ENCODE measurements at regions not wholly inside any gene's neighbourhood (a gene's known extent, or its start where the extent isn't known, plus 50 kb on each side); places are given as distances from the start of the nearest gene placed in this dataset.

DNA sequence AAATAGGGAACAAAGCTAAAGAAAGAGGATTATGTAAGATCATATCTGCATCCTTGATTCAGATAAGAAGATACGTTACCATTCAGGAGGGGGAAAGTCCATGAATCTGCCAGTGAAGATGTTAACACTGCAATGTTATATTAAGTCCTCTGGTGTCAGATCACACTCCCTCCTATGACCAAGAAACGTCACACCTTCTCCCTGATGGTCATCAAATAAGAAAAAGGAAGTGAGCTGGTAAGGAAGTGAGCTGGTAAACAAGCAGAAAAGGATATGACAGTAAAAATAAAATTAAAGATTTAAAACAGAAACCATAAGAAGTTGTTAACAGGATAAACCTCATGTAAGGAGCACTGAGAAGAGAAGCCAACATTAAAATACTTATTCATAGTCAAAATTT lies 340.2 kb downstream of the SEC23A start:
- DNase-seq (ENCODE audit: low spot score) = no peak

DNA sequence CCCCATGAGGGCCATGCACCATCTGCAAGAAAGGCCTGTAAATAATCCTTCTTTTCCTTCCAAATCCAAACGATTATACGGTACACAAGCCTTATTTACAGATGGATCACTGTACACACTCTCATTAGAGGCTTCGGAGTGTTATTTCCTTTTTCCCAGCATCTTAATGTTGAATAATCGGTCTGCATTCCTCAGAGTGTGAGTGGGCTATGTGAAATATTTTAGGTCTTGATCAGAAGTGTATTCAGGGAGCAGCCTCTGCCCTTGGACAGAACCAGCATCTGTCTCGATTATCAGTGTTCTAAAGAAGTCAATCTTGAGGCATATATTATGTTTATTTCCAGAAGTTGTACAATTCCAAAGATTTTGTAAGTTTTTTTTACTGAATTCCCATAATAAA lies 340.6 kb downstream of the SEC23A start:
- DNase-seq (ENCODE audit: low spot score) = no peak

DNA sequence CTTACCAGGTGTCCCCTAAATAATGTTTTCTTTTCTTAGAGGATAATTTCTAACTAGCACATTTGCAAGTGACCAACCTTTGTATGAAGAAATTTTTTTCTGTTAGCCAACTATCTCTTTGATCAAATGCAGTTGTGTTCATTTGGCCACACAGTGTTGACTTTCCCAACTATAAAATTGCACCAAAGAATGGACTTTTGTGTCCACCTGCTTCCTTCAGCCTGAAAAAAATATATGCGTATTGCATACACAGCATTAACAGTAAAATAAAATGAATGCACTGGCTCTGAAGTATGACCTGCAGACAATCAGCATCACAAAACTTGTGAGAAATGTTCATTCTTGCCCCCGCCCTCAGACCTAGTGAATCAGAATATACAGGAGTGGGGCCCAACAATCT lies 342.0 kb downstream of the SEC23A start:
- DNase-seq (ENCODE audit: low spot score) = no peak

DNA sequence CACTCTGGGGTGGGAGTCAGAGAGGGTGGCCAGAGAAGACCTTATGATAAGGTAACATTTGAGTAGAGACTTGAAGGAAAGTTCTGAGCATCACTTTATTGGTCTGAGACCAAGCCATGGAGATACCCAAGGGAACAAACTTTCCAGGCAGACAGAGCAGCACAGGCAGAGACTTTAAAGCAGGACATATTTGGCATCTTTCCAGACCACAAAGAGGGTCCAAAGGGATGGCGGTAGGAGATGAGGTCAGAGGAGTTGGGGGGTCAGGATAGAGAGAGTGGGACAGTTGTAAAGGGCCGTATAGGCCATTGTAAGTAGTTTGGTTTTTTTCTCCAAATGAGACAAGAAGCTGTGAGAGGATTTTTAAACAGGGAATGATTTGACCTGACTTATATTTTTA lies 344.4 kb downstream of the SEC23A start:
- DNase-seq (ENCODE audit: low spot score) = no peak

DNA sequence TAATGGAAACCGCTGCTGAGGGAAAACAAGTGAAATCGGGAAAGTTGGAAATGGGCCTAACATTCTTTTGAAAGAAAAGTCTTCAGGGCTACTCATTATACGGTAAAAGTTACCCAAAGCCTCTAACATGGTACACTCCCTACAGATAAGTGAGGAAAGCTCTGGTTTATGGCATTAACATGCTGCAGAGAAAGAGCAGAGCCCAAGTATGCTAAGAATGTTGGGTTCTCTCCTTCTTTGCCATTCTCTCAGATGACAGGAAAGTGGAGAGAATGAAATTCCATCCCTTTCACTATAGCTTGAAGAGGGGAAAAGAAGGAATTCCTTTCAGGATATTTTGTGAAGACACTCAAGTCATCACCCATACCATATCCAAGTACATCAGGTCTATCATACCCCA lies 348.0 kb downstream of the SEC23A start:
- DNase-seq (ENCODE audit: low spot score) = no peak

DNA sequence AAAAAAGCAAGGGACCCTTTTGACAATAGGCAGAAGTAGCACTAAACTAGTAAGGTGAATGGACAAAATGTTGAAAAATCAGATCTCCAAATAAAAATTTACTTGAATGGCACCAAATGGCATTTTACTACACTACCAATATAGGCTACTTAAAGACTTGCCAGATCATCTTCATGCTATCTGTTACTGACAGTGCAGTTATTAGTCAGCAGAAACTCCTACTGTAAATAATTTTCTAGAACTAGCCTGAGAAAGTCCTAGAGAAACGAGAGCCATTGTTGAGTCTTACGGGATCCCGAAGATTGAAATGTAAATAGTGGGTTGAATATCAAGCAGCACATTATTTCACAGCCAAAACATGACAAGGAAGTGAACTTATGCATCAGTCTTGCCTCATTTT lies 350.3 kb downstream of the SEC23A start:
- no peak for DNase-seq (ENCODE audit: low spot score)

DNA sequence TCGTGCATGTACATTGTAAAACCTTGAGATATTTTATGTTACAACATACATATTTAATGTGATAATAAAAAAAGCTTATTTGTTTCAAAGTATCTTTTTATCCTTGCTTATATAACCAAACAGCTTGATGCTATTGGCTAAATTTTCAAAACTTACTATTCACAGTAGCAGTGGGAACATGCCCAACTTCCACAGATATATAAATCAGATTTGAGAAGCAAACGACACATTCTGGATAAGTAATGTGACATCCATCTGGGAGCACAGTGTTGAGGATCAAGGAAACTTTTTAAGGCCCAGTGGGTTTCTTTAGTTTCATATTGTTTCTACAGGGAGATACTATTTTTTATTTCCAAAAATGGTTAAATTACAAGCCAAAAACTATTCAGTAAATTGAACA lies 350.7 kb downstream of the SEC23A start:
- no peak for DNase-seq (ENCODE audit: low spot score)

DNA sequence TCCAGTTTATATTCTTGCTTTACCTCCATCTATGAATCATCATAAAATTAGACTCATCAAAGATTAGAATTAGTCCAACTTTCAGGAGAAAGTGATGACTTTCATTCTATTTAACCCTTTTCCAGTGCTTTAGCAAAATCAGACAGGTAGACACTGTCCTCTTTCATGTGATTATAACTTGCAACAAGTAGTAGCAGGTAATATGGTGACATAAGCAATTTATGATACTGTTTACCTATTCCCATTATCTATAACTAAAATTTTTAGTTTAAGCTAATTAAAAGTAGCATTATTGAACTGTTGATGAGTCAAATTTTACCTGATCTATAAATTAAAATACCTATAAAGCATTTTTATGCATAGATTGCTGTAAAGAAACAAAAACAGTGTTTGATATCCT lies 351.6 kb downstream of the SEC23A start:
- DNase-seq (ENCODE audit: low spot score) = no peak

DNA sequence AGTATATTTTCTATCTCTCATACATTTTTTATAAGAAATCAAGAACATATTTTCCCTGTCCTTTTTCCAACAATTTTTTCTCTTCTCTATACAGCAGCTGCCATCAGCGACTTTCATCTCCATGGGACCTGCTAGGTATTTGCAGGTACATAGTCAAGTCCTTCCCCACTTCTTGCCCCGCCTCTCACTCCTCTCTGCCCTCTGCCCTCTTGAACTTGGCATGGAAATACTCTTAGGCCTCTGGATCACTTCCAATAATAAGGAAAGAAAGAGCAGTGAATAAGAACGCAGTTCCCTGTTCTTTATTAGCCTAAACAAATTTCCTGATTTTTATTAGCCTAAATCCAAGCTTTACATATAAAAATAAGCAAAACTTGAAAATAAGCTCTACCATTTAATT lies 353.1 kb downstream of the SEC23A start:
- no peak for DNase-seq (ENCODE audit: low spot score)

DNA sequence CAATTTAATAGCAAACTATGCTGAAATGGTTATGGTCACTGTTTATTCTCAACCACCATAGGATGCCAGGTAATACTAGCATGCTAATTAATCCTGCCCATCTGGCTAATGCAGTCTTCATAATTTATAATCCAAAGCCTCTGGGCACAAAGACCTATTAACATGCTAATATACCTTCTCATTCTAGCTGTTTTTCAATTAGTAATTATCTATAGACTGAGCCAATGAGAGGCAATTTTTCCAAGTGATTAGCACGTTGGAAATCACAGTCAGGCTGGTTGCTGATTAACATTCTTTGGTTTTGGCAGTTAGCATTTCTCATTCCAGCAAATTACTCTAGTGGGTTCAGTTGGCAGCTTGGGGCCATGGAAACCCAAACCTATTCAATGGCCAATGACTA lies 357.2 kb downstream of the SEC23A start:
- no peak for DNase-seq (ENCODE audit: low spot score)

DNA sequence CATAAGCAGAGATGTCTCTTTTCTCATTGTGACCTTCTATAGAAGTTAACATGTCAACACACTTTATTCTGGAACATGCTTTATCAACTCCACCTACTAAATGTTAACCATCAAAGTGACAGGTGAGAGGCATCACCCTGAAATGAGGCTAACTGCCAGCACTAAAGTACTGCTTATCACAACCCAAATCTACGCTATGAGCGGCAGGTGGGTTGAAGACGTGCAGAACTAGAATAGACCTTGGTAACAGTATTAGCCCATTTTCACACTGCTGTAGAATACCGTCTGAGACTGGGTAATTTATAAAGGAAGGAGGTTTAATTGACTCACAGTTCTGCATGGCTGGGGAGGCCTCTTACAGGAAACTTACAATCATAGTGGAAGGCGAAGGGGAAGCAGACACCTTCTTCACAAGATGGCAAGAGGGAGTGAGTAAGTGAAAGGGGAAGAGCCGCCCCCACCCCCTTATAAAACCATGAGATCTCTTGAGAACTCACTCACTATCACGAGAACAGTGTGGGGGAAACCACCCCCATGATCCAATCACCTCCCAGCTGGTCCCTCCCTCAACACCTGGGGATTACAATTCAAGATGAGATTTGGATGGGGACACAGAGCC lies 359.0 kb downstream of the SEC23A start:
- DNase-seq (ENCODE audit: low spot score) = no peak

DNA sequence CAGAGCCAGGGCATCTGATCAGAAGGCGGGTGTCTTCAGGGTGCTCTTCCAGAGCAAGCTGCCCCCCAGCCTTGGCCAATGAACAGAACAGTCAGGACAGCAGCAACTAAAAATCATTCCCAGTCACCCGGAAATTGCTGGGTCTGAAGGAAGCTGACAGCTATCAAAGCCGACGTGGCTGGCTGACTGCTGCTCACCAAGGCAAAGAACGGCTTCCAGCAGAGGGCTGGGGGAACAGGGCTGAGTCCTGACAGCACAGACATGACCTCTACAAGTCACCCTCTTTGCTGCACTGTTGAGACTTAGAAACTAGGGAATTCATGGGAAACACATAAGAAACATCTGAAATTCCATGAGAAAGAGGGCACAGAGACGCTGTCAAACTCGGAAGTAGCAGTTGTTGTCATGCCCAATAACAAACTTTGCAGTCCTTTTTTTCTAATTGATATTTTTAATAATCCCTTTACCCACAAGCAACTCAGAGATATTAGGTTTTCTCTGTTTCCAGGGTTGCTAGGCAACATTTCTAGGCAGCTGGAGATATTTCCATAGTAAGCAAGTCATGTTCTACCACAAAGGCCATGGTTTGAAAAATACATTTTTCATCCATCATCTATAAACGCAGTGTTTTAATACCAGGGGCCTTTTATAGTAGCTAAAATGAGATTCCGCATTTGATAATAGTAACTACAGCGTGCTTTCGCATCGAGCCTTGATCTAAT lies 365.2 kb downstream of the SEC23A start:
- DNase-seq (ENCODE audit: low spot score) = no peak

DNA sequence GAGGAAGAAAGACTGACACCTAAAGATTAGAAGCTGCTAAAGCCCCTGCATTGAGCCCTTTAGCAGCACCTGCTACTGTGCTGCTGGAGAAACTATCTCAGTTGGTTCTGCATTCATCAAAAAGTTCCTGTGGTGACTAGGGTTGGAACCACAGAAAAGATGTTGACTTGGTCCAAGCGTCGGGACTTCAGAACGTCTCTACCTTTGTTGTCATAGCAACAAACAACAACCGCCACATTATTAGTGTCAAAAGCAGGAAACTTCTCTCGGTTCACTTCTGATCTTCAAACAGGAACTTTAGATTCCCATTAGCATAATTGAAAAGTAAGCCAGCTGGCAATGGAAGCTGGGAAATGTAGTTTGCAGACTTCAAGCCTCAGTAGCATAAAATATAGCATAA lies 368.0 kb downstream of the SEC23A start:
- DNase-seq (ENCODE audit: low spot score) = no peak

DNA sequence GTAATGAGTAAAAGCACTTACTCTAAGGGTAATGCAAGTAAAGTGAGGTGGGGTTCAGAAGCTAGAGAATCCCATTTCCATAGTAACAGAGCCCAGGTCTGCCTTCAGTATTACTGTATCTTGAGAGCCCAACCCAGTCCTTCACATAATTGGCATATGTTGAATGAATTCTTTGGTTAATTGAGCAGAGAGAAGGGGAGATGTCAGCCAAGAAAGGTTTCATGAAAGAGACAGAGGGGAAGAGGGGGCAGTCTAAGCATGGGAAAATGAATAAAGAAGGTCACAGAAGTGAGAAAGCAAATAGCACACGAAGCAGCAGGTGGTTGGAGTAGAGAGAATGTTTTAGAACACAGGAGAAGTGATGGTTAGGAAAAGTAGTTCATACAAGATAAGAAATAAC lies 371.1 kb downstream of the SEC23A start:
- DNase-seq (ENCODE audit: low spot score) = no peak

DNA sequence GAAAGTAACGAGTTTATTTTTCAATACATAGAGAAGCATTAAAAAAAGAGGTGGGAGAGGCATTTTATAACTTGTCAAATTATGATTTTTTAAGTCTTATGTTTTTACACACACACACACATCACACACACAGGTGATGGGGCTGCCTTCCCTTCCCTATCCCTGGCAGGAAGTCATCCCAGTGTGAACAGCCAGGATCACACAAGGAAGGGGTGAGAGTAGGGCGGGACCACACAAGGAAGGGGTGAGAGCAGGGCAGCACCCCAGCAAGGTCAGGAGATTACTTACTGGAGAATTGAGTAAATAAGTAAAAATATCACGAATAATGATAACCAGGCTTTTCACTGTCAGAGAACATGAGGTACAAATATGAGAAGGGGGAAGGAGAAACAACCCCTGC lies 372.6 kb downstream of the SEC23A start:
- DNase-seq (ENCODE audit: low spot score) = no peak

DNA sequence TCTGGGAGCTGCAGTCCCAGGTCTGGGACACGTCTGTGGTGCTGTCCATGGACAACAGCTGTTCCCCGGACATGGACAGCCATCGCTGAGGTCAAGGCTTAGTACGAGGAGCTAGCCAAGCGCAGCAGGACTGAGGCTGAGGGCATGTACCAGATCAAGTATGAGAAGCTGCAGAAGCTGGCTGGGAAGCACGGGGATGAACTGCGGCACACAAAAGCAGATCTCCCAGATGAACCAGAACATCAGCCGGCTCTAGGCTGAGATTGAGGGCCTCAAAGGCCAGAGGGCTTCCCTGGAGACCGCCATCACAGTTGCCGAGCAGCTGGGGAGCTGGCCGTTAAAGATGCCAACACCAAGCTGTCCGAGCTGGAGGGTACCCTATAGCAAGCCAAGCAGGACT lies 375.3 kb downstream of the SEC23A start:
- no peak for DNase-seq (ENCODE audit: low spot score)

DNA sequence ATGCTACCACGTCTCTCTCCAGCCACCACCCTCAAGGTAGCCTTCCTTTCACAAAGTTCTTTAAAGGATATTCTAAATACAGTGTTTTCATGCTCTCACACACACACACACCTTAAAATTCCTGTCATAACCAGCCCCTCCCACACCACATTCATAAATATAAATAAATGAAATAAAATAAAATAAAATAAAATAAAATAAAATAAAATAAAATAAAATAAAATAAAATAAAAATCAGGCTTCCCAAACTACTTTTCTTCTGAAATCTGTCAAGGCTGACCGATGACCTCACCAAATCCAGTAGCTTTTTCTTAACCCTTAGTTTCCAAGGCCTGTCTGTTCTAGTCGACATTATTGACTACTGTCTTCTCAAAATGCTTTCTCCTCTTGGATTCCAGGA lies 378.4 kb downstream of the SEC23A start:
- no peak for DNase-seq (ENCODE audit: low spot score)

DNA sequence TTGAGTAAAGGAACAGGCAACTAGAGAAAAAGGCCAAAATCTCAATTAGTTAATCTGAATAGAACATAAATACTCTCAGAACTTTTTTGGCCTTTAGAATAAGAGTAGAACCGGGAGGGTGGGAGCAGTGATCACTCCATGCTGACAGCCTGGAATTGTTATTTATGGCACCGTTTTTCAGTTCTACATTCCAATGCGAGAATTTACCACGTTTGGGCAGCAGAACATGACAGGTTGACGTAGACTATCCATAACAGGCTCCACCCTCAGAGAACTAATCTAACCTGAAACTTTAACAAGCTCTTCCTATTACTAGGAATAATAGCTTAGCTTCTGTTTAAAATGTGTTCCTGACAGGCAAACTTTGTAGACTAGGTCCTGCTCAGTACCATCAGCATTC lies 379.1 kb downstream of the SEC23A start:
- DNase-seq (ENCODE audit: low spot score) = no peak

DNA sequence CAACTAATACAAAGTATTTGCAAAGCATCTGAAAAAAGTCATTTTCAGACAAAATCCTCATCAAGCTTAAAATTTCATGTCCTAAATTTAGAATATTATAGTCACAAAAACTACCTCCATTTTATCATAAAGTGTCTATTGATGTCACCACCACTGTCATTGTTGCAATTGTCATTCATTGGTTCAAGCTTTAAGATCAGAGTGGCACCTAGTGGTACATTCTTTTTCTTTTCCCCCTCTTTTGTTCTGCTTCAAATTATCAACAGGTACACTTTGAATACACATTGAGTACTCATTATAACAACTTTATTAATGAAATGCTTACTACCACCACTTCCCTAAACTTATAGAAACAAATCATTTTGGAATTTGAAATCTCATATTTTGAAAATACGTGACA lies 379.8 kb downstream of the SEC23A start:
- no peak for DNase-seq (ENCODE audit: low spot score)

DNA sequence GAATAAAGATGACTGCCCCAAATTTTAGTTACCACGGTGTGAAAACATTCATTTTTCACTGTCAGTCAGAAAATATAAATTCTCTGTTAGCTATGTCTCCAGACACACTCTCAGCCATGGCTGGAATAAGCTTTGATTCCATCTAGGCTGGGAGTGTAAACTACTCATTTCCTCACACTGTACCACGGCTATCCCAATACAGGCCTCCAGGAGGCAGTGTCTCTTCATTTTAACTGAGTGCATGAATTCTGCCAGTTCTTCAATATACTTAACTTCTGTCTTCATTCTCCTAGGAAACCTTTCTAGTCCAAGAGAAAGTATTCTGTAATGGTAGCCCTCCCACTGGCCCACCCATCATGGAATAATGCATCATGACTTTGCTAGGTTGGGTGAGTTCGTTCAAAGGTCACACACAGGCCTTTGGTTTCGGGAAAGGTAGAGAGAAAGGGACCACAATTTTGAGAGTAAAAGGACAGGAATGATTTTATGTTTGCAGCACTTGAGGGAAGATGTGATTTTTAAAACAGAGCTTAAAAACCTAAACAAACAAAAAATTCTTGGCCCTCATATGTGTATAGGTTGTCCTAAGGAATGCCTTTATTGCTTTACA lies 381.1 kb downstream of the SEC23A start:
- peak; percentile 20 for DNase-seq (ENCODE audit: low spot score)

DNA sequence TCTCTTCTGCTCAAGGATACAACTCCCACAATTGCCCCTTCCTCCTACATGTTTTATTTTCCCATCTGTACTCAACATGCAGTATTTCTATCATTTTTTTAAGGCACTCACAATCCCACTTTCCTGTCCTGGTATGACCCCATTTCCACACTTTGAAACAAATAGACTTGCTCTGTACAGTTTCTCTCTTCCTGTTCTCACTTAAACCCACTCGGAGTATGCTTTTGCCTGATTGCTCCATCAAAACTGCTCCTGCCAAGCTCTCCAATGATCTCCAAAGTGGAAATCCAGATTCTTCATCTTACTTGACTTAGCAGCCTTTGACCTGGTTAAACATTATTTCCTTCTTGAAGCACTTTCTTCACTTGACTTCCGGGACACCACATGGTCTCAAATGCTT lies 384.5 kb downstream of the SEC23A start:
- no peak for DNase-seq (ENCODE audit: low spot score)

DNA sequence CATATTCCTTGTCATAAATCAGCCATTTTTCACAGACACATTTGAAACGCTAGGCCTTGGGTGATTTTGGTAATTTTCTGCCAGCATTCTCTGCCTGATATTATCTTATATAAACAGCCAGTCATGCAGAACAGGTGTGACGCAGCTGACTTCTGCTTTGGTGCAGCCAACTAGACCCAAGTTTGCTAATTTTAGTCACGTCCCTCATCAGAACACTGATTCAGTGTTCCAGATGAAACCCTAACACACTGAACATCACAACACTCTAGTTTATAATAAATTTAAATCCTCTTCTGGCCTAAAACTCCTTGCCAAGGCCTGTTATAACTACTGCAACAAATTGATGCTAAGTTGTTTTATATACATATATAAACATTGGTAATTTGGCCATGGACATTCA lies 386.1 kb downstream of the SEC23A start:
- no peak for DNase-seq (ENCODE audit: low spot score)

DNA sequence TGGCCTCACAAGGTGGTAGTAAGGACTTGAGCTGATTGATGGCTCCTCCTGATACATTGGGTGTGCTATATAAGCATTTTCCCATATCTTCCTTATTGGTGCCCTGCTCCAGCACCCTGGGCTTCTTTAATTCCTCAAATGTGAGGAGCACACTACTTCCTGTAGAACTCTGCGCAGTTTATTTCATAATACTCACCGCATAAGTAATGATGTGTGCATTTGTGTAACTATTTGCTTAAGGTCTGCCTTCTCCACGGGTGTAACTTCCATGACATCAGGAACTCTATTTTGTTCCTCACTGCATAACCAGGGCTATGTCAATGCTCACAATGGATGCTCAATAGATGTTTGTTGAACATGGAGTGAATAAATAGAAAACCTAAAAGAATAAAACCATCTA lies 392.2 kb downstream of the SEC23A start:
- no peak for DNase-seq (ENCODE audit: low spot score)

DNA sequence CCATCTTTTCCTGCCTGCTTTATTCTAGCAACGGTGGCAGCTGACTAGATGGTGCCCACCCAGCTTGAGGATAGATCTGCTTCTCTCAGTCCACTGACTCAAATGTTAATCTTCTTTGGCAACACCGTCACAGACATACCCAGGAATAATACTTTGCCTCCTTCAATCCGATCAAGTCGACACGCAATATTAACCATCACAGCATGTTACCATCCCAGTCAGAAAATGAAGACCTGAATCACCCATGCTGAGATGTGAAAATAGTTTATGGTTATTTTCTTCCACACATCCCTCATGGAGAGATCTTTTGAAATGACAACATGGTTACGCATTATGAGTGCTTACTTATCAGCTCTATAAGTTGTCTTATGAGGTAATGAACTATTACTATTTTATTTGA lies 392.8 kb downstream of the SEC23A start:
- no peak for DNase-seq (ENCODE audit: low spot score)

Data from SW480 (cell line).